IMR-90 (cell line): ENCODE measurements at regions not wholly inside any gene's neighbourhood (a gene's known extent, or its start where the extent isn't known, plus 50 kb on each side); places are given as distances from the start of the nearest gene placed in this dataset.
"Not testable (repeated sequence)": the region's sequence is repeated elsewhere in the genome, so short reads cannot be mapped to it uniquely, and the experiment has no call there.

ENCODE experiments used
- ATAC-seq: fragments of 200-7000 bp; cut with Tn5 transposase; 2 replicates; pipeline ENCODE4 v1.9.1; 2020; ENCODE audit warnings: low read depth, mild to moderate bottlenecking, moderate library complexity
- BruUV-seq: library from RNA; stranded (reverse); fragments of 400-500 nt; replicated peaks from 2 replicates; lab custom pipeline; 2021; lab: Mats Ljungman, UMichigan
- CTCF ChIA-PET: fragments of 300-600 bp; formaldehyde crosslinking; extraction: SDS; loops from one replicate; lab custom pipeline; 2021; ENCODE audit warnings: antibody characterized with exemption; lab: Yijun Ruan, JAX
- POLR2A ChIA-PET: fragments of 300-600 bp; sonication (Branson Sonifier 250); formaldehyde crosslinking; loops from one replicate; lab custom pipeline; 2022; ENCODE audit warnings: antibody characterized with exemption; ENCODE audit not compliant: unreplicated experiment; lab: Charles Lee
- DNase-seq: peaks from one replicate; pipeline ENCODE4 v3.0.0; 2013
- H2AFZ ChIP-seq: replicated peaks from 2 replicates; pipeline ENCODE3; 2013; ENCODE audit warnings: low read length, mild to moderate bottlenecking; ENCODE audit not compliant: poor library complexity
- H2AK5ac ChIP-seq: 2 replicates; pipeline ENCODE4 v1.6.1; 2013; ENCODE audit warnings: low read depth, low read length, inconsistent platforms
- H2AK9ac ChIP-seq: replicated peaks from 2 replicates; pipeline ENCODE3; 2013; ENCODE audit warnings: mild to moderate bottlenecking, low read depth, low read length, moderate library complexity; ENCODE audit not compliant: poor library complexity
- H2BK120ac ChIP-seq: 2 replicates; pipeline ENCODE4 v1.6.1; 2013; ENCODE audit warnings: low read depth, low read length, inconsistent platforms
- H2BK15ac ChIP-seq: 3 replicates; pipeline ENCODE4 v1.6.1; 2013; ENCODE audit warnings: low read depth, low read length, inconsistent platforms
- H2BK20ac ChIP-seq: 2 replicates; pipeline ENCODE4 v1.6.1; 2013; ENCODE audit warnings: low read depth, mild to moderate bottlenecking, inconsistent platforms, low read length, moderate library complexity
- H2BK5ac ChIP-seq: 2 replicates; pipeline ENCODE4 v1.6.1; 2013; ENCODE audit warnings: mild to moderate bottlenecking, low read depth, low read length, inconsistent platforms; ENCODE audit not compliant: poor library complexity, severe bottlenecking
- H3K14ac ChIP-seq: replicated peaks from 2 replicates; pipeline ENCODE4 v1.6.1; 2013; ENCODE audit warnings: low read depth, low read length, inconsistent platforms
- H3K18ac ChIP-seq: 2 replicates; pipeline ENCODE4 v1.6.1; 2013; ENCODE audit warnings: low read depth, low read length, control low read depth
- H3K23ac ChIP-seq: 2 replicates; pipeline ENCODE4 v1.6.1; 2013; ENCODE audit warnings: low read depth, low read length, inconsistent platforms
- H3K27ac ChIP-seq: 2 replicates; pipeline ENCODE4 v1.5.1; 2013; ENCODE audit warnings: mild to moderate bottlenecking, control low read depth, low read length; ENCODE audit not compliant: insufficient read depth
- H3K27me3 ChIP-seq: 2 replicates; pipeline ENCODE4 v1.6.1; 2013; ENCODE audit warnings: low read length; ENCODE audit not compliant: control insufficient read depth, insufficient read depth
- H3K36me3 ChIP-seq: 2 replicates; pipeline ENCODE4 v1.6.1; 2013; ENCODE audit warnings: low read length, mixed read lengths; ENCODE audit not compliant: control insufficient read depth, insufficient read depth
- H3K4ac ChIP-seq: 2 replicates; pipeline ENCODE4 v1.6.1; 2013; ENCODE audit warnings: low read depth, low read length, inconsistent platforms
- H3K4me1 ChIP-seq: 2 replicates; pipeline ENCODE4 v1.6.1; 2013; ENCODE audit warnings: low read length, mixed read lengths; ENCODE audit not compliant: control insufficient read depth, insufficient read depth
- H3K4me2 ChIP-seq: 2 replicates; pipeline ENCODE4 v1.6.1; 2013; ENCODE audit warnings: low read depth, mild to moderate bottlenecking, control low read depth, low read length, moderate library complexity
- H3K4me3 ChIP-seq: 2 replicates; pipeline ENCODE4 v1.5.1; 2013; ENCODE audit warnings: low read depth, mild to moderate bottlenecking, control low read depth, low read length, moderate library complexity; ENCODE audit not compliant: insufficient read depth
- H3K56ac ChIP-seq: 2 replicates; pipeline ENCODE4 v1.6.1; 2013; ENCODE audit warnings: low read length, inconsistent platforms; ENCODE audit not compliant: insufficient read depth; ENCODE audit errors: extremely low read depth
- H3K79me1 ChIP-seq, 2 experiments: 2 replicates each; pipeline ENCODE4 v1.6.1; 2013; ENCODE audit warnings: low read length in 2 of 2, inconsistent platforms in 1 of 2, low read depth in 1 of 2
- H3K9ac ChIP-seq: 2 replicates; pipeline ENCODE4 v1.6.1; 2013; ENCODE audit warnings: low read depth, low read length, control low read depth
- H3K9me1 ChIP-seq: 2 replicates; pipeline ENCODE4 v1.6.1; 2013; ENCODE audit warnings: low read length, inconsistent platforms; ENCODE audit not compliant: insufficient read depth
- H3K9me3 ChIP-seq: 2 replicates; pipeline ENCODE4 v1.6.1; 2013; ENCODE audit warnings: low read length; ENCODE audit not compliant: control insufficient read depth, insufficient read depth
- H4K20me1 ChIP-seq: 2 replicates; pipeline ENCODE4 v1.6.1; 2013; ENCODE audit warnings: low read length, inconsistent platforms; ENCODE audit not compliant: insufficient read depth
- H4K5ac ChIP-seq: 2 replicates; pipeline ENCODE4 v1.6.1; 2013; ENCODE audit warnings: mild to moderate bottlenecking, low read depth, low read length, control low read depth
- H4K8ac ChIP-seq, 2 experiments: 2 replicates each; pipeline ENCODE4 v1.6.1; 2013; ENCODE audit warnings: low read depth in 2 of 2, low read length in 2 of 2, control low read depth in 1 of 2, inconsistent platforms in 1 of 2
- H4K91ac ChIP-seq: 2 replicates; pipeline ENCODE4 v1.6.1; 2013; ENCODE audit warnings: low read depth, low read length, inconsistent platforms; ENCODE audit not compliant: insufficient read depth
- MAZ ChIP-seq: IDR thresholded peaks from 2 replicates; pipeline ENCODE4 v1.6.1; 2012; ENCODE audit warnings: low read depth, mild to moderate bottlenecking, low read length, improper control_type of control experiment, moderate library complexity, borderline replicate concordance
- MXI1 ChIP-seq: IDR thresholded peaks from 2 replicates; pipeline ENCODE4 v1.6.1; 2012; ENCODE audit warnings: low read depth, mild to moderate bottlenecking, low read length, moderate library complexity, borderline replicate concordance
- RAD21 ChIP-seq: IDR thresholded peaks from 2 replicates; pipeline ENCODE4 v1.6.1; 2012; ENCODE audit warnings: low read length, improper control_type of control experiment
- SMC3 ChIP-seq: fragments of 150-350 bp; IDR thresholded peaks from 2 replicates; pipeline ENCODE4 v1.6.1; 2016; ENCODE audit warnings: low read depth, mild to moderate bottlenecking, antibody characterized with exemption, low read length, moderate library complexity
- WGBS, 2 experiments: methylation state at CpG; one replicate each; pipeline versions ENCODE4 v1.1.5 to v1.1.7; 2013; ENCODE audit warnings: missing lambda C conversion rate in 2 of 2; ENCODE audit not compliant: insufficient read length in 1 of 2; ENCODE audit errors: extremely low coverage in 2 of 2; 5-methylcytosine and 5-hydroxymethylcytosine counted together
- dilution Hi-C: fragments of 300-500 bp; cut with HindIII; formaldehyde crosslinking; loops from one replicate; pipeline ENCODE4 v1.14.3; 2018; ENCODE audit warnings: low sequenced_read_pairs; ENCODE audit not compliant: unreplicated experiment
- in situ Hi-C: fragments of 300-500 bp; cut with MboI; formaldehyde crosslinking; loops from 3 replicates; pipeline ENCODE4 v1.14.3; 2019; ENCODE audit warnings: low sequenced_read_pairs, inconsistent platforms, mixed read lengths
- intact Hi-C: fragments of 100-400 bp; cut with micrococcal nuclease; formaldehyde crosslinking; loops from 2 replicates; pipeline ENCODE4 v1.10.0; 2022
- TF ChIP-seq, protein P1 (sequence below): conservative IDR thresholded peaks from 2 replicates; pipeline ENCODE4 v1.5.1; 2012; ENCODE audit warnings: mild to moderate bottlenecking, low read depth, low read length, improper control_type of control experiment

DNA sequence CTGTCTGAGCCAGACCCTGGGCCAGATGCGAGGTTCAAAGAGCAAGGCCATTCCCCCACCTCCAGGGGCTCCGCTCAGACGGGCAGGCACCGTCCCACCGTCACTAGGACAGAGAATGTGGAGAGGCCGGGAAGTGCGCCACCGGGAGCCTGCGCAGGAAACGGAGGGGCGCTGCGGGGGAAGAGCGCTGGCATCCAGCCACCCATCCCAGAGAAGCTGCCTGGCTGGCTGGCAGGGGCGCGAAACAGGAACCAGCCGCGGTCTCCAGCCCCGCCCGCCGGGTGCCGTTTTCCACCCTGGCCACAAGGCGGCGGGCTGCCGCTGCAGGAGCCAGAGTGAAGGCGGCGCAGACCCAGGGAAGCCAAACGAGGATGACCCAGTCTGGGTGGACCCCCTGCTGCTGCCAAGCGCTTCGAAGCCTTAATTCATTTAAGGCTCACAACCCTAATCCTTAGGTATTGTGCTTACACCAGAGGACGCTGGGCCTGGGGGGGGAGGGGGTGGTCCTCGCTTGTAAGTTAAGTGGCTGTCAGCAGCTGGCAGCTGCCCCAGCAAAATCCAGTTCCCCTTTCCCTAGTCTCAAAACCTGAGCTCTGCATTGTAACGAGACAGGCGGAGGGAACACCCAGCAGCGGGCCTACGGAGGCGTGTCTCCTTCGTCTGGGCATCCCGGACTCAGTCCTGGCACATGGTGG is 114.8 kb upstream of the SMURF2 start:
- Histone ChIP-seq H3K14ac (peak overlapping the region; percentile 71), H3K4me1 (peaks cover 11% of the 10 kb centered on the region), H2BK15ac (peak overlapping the region; percentile 78; the same call in 1 of the 3 replicates), H3K27ac (peak overlapping the region; percentile 4; the same call in 1 of the 2 replicates), H3K56ac (0 out of 2 replicates have a peak overlapping the region, but pooled peaks have one; percentile 10), H4K91ac (peak overlapping the region; percentile 84), H3K4me2 (peak overlapping the region; percentile 85), H2BK120ac (peak overlapping the region; percentile 87), H4K5ac (peak overlapping the region; percentile 59; the same call in 1 of the 2 replicates), H4K8ac (peak overlapping the region; percentile 56 to 83; a peak in 3 of 4 replicates), H2AFZ (peak overlapping the region; percentile 87), H2AK9ac (peak overlapping the region; percentile 90), H2BK20ac (peak overlapping the region; percentile 61; the same call in 1 of the 2 replicates), H3K23ac (peak overlapping the region; percentile 59; the same call in 1 of the 2 replicates), H3K79me1 (peaks cover 0 to 40% of the 10 kb centered on the region in 2 experiments; a peak in 1 of 4 replicates), H3K4me3 (peak overlapping the region; percentile 27; the same call in 1 of the 2 replicates), H3K4ac (peak overlapping the region; percentile 86), H2AK5ac (peak overlapping the region; percentile 90)
- H3K9me1 ChIP-seq, H3K27me3 ChIP-seq, H2BK5ac ChIP-seq, dilution Hi-C loops, H4K20me1 ChIP-seq, H3K9me3 ChIP-seq, POLR2A ChIA-PET, H3K9ac ChIP-seq, H3K36me3 ChIP-seq, BruUV-seq, in situ Hi-C loops, H3K18ac ChIP-seq: not testable (repeated sequence)
- ATAC-seq (peak; percentile 87), DNase-seq (peak; percentile 73)
- no CpG with 5 or more reads among the region's 38 CpGs for whole genome bisulfite sequencing, 2 experiments
- TF ChIP-seq MAZ (peak; percentile 88), MXI1 (0 out of 2 replicates have a peak, but pooled peaks have one; percentile 18), SMC3 (peak; percentile 77), RAD21 (peak; percentile 74)
- TF ChIP-seq, protein P1, sequence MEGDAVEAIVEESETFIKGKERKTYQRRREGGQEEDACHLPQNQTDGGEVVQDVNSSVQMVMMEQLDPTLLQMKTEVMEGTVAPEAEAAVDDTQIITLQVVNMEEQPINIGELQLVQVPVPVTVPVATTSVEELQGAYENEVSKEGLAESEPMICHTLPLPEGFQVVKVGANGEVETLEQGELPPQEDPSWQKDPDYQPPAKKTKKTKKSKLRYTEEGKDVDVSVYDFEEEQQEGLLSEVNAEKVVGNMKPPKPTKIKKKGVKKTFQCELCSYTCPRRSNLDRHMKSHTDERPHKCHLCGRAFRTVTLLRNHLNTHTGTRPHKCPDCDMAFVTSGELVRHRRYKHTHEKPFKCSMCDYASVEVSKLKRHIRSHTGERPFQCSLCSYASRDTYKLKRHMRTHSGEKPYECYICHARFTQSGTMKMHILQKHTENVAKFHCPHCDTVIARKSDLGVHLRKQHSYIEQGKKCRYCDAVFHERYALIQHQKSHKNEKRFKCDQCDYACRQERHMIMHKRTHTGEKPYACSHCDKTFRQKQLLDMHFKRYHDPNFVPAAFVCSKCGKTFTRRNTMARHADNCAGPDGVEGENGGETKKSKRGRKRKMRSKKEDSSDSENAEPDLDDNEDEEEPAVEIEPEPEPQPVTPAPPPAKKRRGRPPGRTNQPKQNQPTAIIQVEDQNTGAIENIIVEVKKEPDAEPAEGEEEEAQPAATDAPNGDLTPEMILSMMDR = peak; percentile 86
- intact Hi-C loops = loop anchor here (2.0 to 10.0 kb wide), 2 partner anchors 184 to 418 kb away; no protein-coding TSS in a partner anchor
- CTCF ChIA-PET = interaction anchor here (0.7 to 1.2 kb wide), 2 partner anchors 36 to 702 kb away, joined by 3 read pairs; no protein-coding TSS in a partner anchor
